Frontal cortex (tissue), 3 donors: ENCODE measurements at regions not wholly inside any gene's neighbourhood (a gene's known extent, or its start where the extent isn't known, plus 50 kb on each side); places are given as distances from the start of the nearest gene placed in this dataset.

ENCODE experiments used
- DNase-seq, 2 donors: peaks; one replicate each; pipeline ENCODE4 v3.0.0; 2012; ENCODE audit warnings: low spot score in 2 of 2
- FAIRE-seq: peaks from 2 replicates; lab custom pipeline; 2012; peaks lifted over from hg19 to GRCh38; lab: Jason Lieb, UNC
- donor health status: control.
- donor health status: control.
- donor health status: control.

GRCh38 chr4:135123632-135124031 is 922.0 kb upstream of the PABPC4L start:
- no peak for DNase-seq
- FAIRE-seq = no peak

GRCh38 chr4:135122457-135122856 is 920.9 kb upstream of the PABPC4L start:
- FAIRE-seq = no peak
- DNase-seq = no peak

- DNase-seq (no peak), FAIRE-seq (no peak)
These were observed 918.6 kb upstream of the PABPC4L start for GRCh38 chr4:135120195-135120594.

GRCh38 chr4:135114079-135114478 is 912.5 kb upstream of the PABPC4L start:
- FAIRE-seq = no peak
- DNase-seq = no peak

GRCh38 chr4:135098061-135098460 is 896.5 kb upstream of the PABPC4L start:
- DNase-seq (no peak), FAIRE-seq (no peak)

GRCh38 chr4:135073389-135073788 is 871.8 kb upstream of the PABPC4L start:
- FAIRE-seq = no peak
- DNase-seq = no peak

- no peak for DNase-seq
- no peak for FAIRE-seq
These were observed 871.0 kb upstream of the PABPC4L start for GRCh38 chr4:135072553-135072952.

- DNase-seq = no peak
These were observed 863.8 kb upstream of the PABPC4L start for GRCh38 chr4:135065366-135065765.

GRCh38 chr4:135050086-135050717 is 848.6 kb upstream of the PABPC4L start:
- DNase-seq (no peak), FAIRE-seq (no peak)

More at GRCh38 chr4:135065366-135065765, 863.8 kb upstream of the PABPC4L start:
- no peak for FAIRE-seq

- FAIRE-seq (no peak), DNase-seq (no peak)
These were observed 831.1 kb upstream of the PABPC4L start for GRCh38 chr4:135032670-135033069.

- DNase-seq (no peak), FAIRE-seq (no peak)
These were observed 814.2 kb upstream of the PABPC4L start for GRCh38 chr4:135015771-135016170.

- FAIRE-seq (no peak), DNase-seq (no peak)
These were observed 805.8 kb upstream of the PABPC4L start for GRCh38 chr4:135007400-135007799.

- DNase-seq (no peak), FAIRE-seq (no peak)
These were observed 797.6 kb upstream of the PABPC4L start for GRCh38 chr4:134999169-134999568.

GRCh38 chr4:134961963-134962362 is 760.4 kb upstream of the PABPC4L start:
- no peak for DNase-seq
- no peak for FAIRE-seq

- FAIRE-seq (no peak), DNase-seq (no peak)
These were observed 757.3 kb upstream of the PABPC4L start for GRCh38 chr4:134958862-134959261.

- no peak for DNase-seq
- no peak for FAIRE-seq
These were observed 753.5 kb upstream of the PABPC4L start for GRCh38 chr4:134955059-134955458.

GRCh38 chr4:134952775-134953174 is 751.2 kb upstream of the PABPC4L start:
- no peak for DNase-seq

GRCh38 chr4:134952305-134952704 is 750.7 kb upstream of the PABPC4L start:
- DNase-seq = no peak
- no peak for FAIRE-seq

More at GRCh38 chr4:134952775-134953174, 751.2 kb upstream of the PABPC4L start:
- no peak for FAIRE-seq

- FAIRE-seq (no peak), DNase-seq (no peak)
These were observed 746.6 kb upstream of the PABPC4L start for GRCh38 chr4:134948110-134948642.

- FAIRE-seq (no peak), DNase-seq (no peak)
These were observed 742.5 kb upstream of the PABPC4L start for GRCh38 chr4:134944115-134944514.

GRCh38 chr4:134936014-134936413 is 734.4 kb upstream of the PABPC4L start:
- DNase-seq (no peak), FAIRE-seq (no peak)

- no peak for DNase-seq
- FAIRE-seq = no peak
These were observed 733.7 kb upstream of the PABPC4L start for GRCh38 chr4:134935320-134935719.
